B cell (primary cell): ENCODE measurements at regions not wholly inside any gene's neighbourhood (a gene's known extent, or its start where the extent isn't known, plus 50 kb on each side); places are given as distances from the start of the nearest gene placed in this dataset.

ENCODE experiments used
- ATAC-seq: fragments of 200-7000 bp; cut with Tn5 transposase; one replicate; pipeline ENCODE4 v1.10.0; 2021; ENCODE audit warnings: low read depth, mild to moderate bottlenecking, moderate number of reproducible peaks, moderate library complexity
- CTCF ChIA-PET: fragments of 350-600 bp; sonication (Branson Sonifier 250); formaldehyde crosslinking; loops from one replicate; lab custom pipeline; 2021; ENCODE audit warnings: antibody characterized with exemption, inconsistent platforms; lab: Charles Lee
- POLR2A ChIA-PET: fragments of 350-600 bp; sonication (Branson Sonifier 250); formaldehyde crosslinking; loops from one replicate; lab custom pipeline; 2021; ENCODE audit warnings: antibody characterized with exemption; lab: Charles Lee
- DNase-seq: peaks from one replicate; pipeline ENCODE4 v3.0.0; 2013
- H2AFZ ChIP-seq: 2 replicates; pipeline ENCODE4 v1.6.1; 2012; ENCODE audit warnings: mild to moderate bottlenecking, low read depth, low read length; ENCODE audit not compliant: insufficient read depth, poor library complexity, severe bottlenecking
- H3K27ac ChIP-seq, 2 donors: 1 replicate in 1 of 2; 2 replicates in 1 of 2; pipeline ENCODE4 v1.5.1; 2012 to 2013; ENCODE audit warnings: low read length in 2 of 2, mild to moderate bottlenecking in 2 of 2, moderate library complexity in 1 of 2
- H3K27me3 ChIP-seq, 4 experiments: fragments of 200-600 bp in 1 of 4; sonication (generic) in 1 of 4; replicated peaks in 1 of 4; 1 replicate in 2 of 4; 2 replicates in 2 of 4; pipeline versions ENCODE4 v1.6.1 to v1.7.0; 2013 to 2016; ENCODE audit warnings: low read length in 3 of 4, mild to moderate bottlenecking in 2 of 4, mixed read lengths in 1 of 4, moderate library complexity in 1 of 4; ENCODE audit not compliant: insufficient read depth in 4 of 4, control insufficient read depth in 3 of 4; ENCODE audit errors: control extremely low read depth in 1 of 4
- H3K36me3 ChIP-seq, 2 experiments: replicated peaks in 1 of 2; 1 replicate in 1 of 2; 2 replicates in 1 of 2; pipeline versions ENCODE4 v1.6.1 to v1.7.1; 2013; ENCODE audit warnings: low read length in 1 of 2; ENCODE audit not compliant: insufficient read depth in 2 of 2, control insufficient read depth in 1 of 2; ENCODE audit errors: control extremely low read depth in 1 of 2, extremely low read depth in 1 of 2
- H3K4me1 ChIP-seq, 2 donors: fragments of 200-600 bp in 1 of 2; sonication (generic) in 1 of 2; 1 replicate in 1 of 2; 2 replicates in 1 of 2; pipeline versions ENCODE4 v1.5.1 to v1.6.1; 2013 to 2017; ENCODE audit warnings: low read length in 2 of 2; ENCODE audit not compliant: control insufficient read depth in 2 of 2, insufficient read depth in 2 of 2
- H3K4me2 ChIP-seq: replicated peaks from 2 replicates; pipeline ENCODE3; 2012; ENCODE audit warnings: mild to moderate bottlenecking, low read depth, low read length; ENCODE audit not compliant: poor library complexity, severe bottlenecking
- H3K4me3 ChIP-seq, 5 experiments: fragments of 200-600 bp in 1 of 5; sonication (generic) in 1 of 5; 1 replicate in 3 of 5; 2 replicates in 2 of 5; pipeline versions ENCODE4 v1.5.1 to v1.7.0; 2011 to 2016; ENCODE audit warnings: low read length in 4 of 5, mild to moderate bottlenecking in 4 of 5, low read depth in 2 of 5, control low read depth in 1 of 5, moderate library complexity in 1 of 5; ENCODE audit not compliant: insufficient read depth in 1 of 5; ENCODE audit errors: control extremely low read depth in 1 of 5, extremely low read depth in 1 of 5
- H3K79me2 ChIP-seq: fragments of 200-600 bp; sonication (generic); one replicate; pipeline ENCODE4 v1.6.0; 2016; ENCODE audit warnings: low read length; ENCODE audit not compliant: control insufficient read depth, insufficient read depth
- H3K9ac ChIP-seq: fragments of 200-600 bp; sonication (generic); 2 replicates; pipeline ENCODE4 v1.6.1; 2017; ENCODE audit warnings: mild to moderate bottlenecking, low read length, moderate library complexity
- H3K9me3 ChIP-seq, 3 donors: one replicate each; pipeline versions ENCODE4 v1.6.1 to v1.7.1; 2013; ENCODE audit warnings: low read length in 2 of 3; ENCODE audit not compliant: control insufficient read depth in 2 of 3, insufficient read depth in 1 of 3; ENCODE audit errors: control extremely low read depth in 1 of 3
- H4K20me1 ChIP-seq: 2 replicates; pipeline ENCODE4 v1.6.0; 2012; ENCODE audit warnings: mild to moderate bottlenecking, low read length; ENCODE audit not compliant: insufficient read depth, control insufficient read depth, poor library complexity, severe bottlenecking
- H3K27ac Mint-ChIP-seq: one replicate; pipeline ENCODE4 v1.8.0; 2021; ENCODE audit warnings: mixed read lengths
- H3K27me3 Mint-ChIP-seq: one replicate; pipeline ENCODE4 v1.8.0; 2021; ENCODE audit warnings: mixed read lengths
- H3K4me1 Mint-ChIP-seq: one replicate; pipeline ENCODE4 v1.8.0; 2021; ENCODE audit warnings: mixed read lengths
- H3K4me3 Mint-ChIP-seq: one replicate; pipeline ENCODE4 v1.8.0; 2021; ENCODE audit warnings: mixed read lengths
- H3K9me3 Mint-ChIP-seq: one replicate; pipeline ENCODE4 v1.8.0; 2022; ENCODE audit warnings: mixed read lengths; ENCODE audit not compliant: insufficient read depth
- EZH2 ChIP-seq: IDR thresholded peaks from 2 replicates; pipeline ENCODE4 v1.6.1; 2012; ENCODE audit warnings: borderline replicate concordance, low read depth, mild to moderate bottlenecking, moderate library complexity, low read length; ENCODE audit not compliant: insufficient read depth, poor library complexity, severe bottlenecking
- WGBS: methylation state at CpG from one replicate; pipeline ENCODE4 v1.1.5; 2013; ENCODE audit warnings: missing lambda C conversion rate; ENCODE audit not compliant: insufficient coverage; 5-methylcytosine and 5-hydroxymethylcytosine counted together
- intact Hi-C: fragments of 100-400 bp; cut with micrococcal nuclease; formaldehyde crosslinking; loops from one replicate; pipeline ENCODE4 v1.10.0; 2022
- TF ChIP-seq, protein P1 (sequence below): fragments of 200-600 bp; IDR thresholded peaks from one replicate; pipeline ENCODE4 v1.8.0; 2022; ENCODE audit warnings: antibody characterized with exemption, mild to moderate bottlenecking

GRCh38 chr4:123159479-123159878 is 237.1 kb upstream of the NUDT6 start:
- Mint-ChIP-seq H3K27ac (no peak overlapping the region), H3K27me3 (no peaks in the 10 kb centered on the region), H3K4me3 (no peak overlapping the region), H3K4me1 (no peaks in the 10 kb centered on the region), H3K9me3 (no peaks in the 10 kb centered on the region)
- ChIA-PET POLR2A (no interaction called here), CTCF (interaction anchor here (1.3 kb wide), 1 partner anchor 48 kb away, joined by 3 read pairs; no protein-coding TSS in a partner anchor)
- Histone ChIP-seq H2AFZ (no peak overlapping the region), H3K9ac (no peak overlapping the region), H3K9me3 (no peaks in the 10 kb centered on the region), H4K20me1 (no peaks in the 10 kb centered on the region), H3K4me1 (no peaks in the 10 kb centered on the region), H3K36me3 (no peaks in the 10 kb centered on the region), H3K79me2 (no peaks in the 10 kb centered on the region), H3K27ac (no peak overlapping the region), H3K27me3 (no peaks in the 10 kb centered on the region), H3K4me3 (no peak overlapping the region), H3K4me2 (no peak overlapping the region)
- TF ChIP-seq, protein P1, sequence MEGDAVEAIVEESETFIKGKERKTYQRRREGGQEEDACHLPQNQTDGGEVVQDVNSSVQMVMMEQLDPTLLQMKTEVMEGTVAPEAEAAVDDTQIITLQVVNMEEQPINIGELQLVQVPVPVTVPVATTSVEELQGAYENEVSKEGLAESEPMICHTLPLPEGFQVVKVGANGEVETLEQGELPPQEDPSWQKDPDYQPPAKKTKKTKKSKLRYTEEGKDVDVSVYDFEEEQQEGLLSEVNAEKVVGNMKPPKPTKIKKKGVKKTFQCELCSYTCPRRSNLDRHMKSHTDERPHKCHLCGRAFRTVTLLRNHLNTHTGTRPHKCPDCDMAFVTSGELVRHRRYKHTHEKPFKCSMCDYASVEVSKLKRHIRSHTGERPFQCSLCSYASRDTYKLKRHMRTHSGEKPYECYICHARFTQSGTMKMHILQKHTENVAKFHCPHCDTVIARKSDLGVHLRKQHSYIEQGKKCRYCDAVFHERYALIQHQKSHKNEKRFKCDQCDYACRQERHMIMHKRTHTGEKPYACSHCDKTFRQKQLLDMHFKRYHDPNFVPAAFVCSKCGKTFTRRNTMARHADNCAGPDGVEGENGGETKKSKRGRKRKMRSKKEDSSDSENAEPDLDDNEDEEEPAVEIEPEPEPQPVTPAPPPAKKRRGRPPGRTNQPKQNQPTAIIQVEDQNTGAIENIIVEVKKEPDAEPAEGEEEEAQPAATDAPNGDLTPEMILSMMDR = no peak
- no peak for TF ChIP-seq EZH2
- 44% methylated on average over 1 of the region's 2 CpGs for WGBS
- DNase-seq (no peak), ATAC-seq (no peak)
- intact Hi-C loops = no loop called here

DNA sequence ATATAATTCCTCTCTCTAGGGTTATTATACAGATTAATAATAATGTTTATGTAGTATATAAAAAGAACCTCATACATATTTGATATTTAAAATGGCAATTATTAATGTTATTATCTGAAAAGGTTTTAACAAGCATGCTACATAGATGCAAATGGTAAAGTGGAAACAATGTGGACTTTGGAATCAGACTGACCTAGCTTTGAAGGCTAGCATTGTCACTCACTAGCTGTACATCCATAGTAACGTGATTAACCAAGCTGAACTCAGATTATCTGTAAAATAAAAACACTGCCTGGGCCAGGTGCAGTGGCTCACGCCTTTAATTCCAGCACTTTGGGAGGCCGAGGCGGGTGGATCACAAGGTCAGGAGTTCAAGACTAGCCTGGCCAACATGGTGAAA is 233.7 kb upstream of the SPRY1 start:
- Histone ChIP-seq H3K9me3 (no peaks in the 10 kb centered on the region), H3K4me1 (no peaks in the 10 kb centered on the region), H3K27ac (no peak overlapping the region), H3K9ac (no peak overlapping the region), H3K79me2 (no peaks in the 10 kb centered on the region), H3K36me3 (no peaks in the 10 kb centered on the region), H3K27me3 (no peaks in the 10 kb centered on the region), H3K4me3 (no peak overlapping the region), H2AFZ (no peak overlapping the region), H4K20me1 (no peaks in the 10 kb centered on the region), H3K4me2 (no peak overlapping the region)
- WGBS = 100% methylated on average over 4 of the region's 4 CpGs
- no peak for DNase-seq
- CTCF ChIA-PET = no interaction called here
- H3K9me3 Mint-ChIP-seq = no peaks in the 10 kb centered on the region
- H3K27ac Mint-ChIP-seq = no peak overlapping the region
- TF ChIP-seq, protein P1 = no peak
- TF ChIP-seq EZH2 = no peak
- H3K4me3 Mint-ChIP-seq = no peak overlapping the region
- no peaks in the 10 kb centered on the region for H3K4me1 Mint-ChIP-seq
- ATAC-seq = no peak
- intact Hi-C loops = no loop called here
- POLR2A ChIA-PET = no interaction called here
- no peaks in the 10 kb centered on the region for H3K27me3 Mint-ChIP-seq
